M059J (cell line): ENCODE measurements at regions not wholly inside any gene's neighbourhood (a gene's known extent, or its start where the extent isn't known, plus 50 kb on each side); places are given as distances from the start of the nearest gene placed in this dataset.

Source experiments
- DNase-seq: peaks from one replicate; pipeline ENCODE4 v3.0.0-alpha.2; 2012; ENCODE audit warnings: low read depth

DNA sequence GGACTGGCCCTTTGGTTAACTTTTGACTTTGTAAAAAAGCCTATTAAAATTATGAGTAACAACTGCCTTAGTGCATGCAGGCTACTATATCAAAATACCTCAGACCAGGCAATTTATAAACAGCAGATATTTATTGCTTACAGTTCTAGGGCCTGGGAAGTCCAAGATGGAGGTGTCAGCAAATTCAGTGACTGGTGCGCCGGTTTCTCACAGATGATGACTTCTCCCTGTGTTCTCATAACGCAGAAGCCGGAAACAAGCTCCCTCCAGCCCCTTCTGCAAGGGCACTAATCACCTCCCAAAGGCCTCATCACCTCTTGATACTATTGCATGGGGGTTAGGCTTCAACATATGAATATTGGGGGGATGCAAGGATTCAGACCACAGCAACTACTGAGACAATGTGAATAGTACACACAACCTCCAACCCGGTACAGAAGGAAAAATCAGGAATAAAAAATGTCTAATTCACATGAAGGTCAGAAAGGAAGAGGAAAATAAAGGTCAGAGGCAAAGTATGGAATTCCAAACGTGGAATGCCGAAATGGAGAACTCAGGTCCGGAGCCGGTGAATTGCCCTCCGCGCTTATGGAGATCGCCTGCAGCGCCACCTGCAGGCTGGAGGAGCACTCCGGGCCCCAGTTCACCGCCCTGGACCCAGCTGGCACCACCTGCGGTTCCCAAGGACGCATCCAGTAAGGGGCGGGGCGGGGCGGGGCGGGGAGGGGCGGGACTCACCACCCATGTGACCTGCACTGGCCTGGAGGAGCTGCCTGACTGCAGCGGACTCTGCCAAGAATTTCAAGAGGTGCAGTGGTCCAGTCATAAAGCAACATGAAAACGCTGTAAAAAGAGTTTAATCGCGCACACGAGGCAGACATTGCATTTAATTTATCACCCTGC, 203.4 kb downstream of the KIF26A start:
- DNase-seq: no peak

GRCh38 chr14:104342435-104343293, 204.3 kb downstream of the KIF26A start:
- no peak for DNase-seq

DNA sequence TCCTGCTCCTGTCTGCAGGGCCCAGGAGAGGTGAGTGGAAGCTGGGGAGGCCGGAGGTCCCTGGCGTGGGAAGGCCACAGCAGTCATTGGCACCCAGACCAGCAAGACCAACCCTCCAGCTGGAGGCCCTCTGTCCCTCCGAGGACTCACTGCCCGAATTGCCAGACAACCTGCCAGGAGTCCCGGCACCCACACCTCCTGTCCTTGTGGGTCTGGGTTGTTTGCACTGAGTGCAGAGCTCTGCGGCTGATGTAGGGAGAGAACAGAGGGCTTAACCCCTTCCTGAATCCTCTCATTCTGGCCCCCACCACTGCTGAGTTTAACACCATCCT, 204.9 kb downstream of the KIF26A start:
- DNase-seq: no peak

DNA sequence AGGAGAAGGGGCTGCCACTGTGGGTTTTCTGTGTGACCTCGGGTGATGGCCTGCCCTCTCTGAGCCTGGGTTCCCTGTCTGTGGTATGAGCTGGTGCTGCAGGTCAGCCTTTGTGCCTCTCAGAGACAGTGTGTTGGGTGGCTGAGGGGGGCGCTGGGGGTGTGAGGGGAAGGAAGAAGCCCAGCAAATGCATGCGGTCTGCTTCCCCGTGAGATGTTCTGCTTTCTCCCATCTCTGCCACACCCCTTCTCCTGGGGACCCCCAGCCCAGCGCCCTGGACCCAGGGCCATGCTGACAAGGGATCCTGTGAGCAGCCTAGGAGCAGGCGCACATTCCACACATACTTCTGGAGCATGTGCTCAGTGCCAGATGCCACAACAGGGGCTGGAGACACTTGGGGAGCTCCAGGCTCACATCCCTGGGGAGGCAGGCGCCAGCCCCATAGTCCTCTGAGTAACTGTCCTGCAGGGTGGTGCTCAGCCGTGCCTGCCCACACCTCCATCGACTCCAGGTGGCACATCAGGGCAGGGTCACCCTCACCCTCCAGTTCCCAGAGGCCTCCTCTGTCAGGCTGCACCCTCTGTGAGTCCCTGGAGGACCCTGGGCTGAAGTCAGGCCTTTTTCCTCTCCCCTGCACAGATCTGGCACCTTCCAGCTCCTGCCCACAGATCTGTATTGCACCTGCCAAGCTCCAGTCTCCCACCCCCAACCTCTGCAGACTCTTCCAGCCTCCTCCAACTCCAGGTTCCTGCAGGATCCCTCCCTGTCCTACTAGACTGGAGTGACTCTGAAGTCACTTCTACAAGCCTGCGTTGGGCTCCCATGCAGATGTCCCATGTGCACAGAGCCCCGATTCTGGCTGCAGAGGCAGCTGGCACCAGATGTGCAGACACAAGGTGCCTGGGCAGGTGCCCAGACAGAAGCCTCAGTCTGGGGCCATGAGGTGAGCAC, 205.6 kb downstream of the KIF26A start:
- no peak for DNase-seq

DNA sequence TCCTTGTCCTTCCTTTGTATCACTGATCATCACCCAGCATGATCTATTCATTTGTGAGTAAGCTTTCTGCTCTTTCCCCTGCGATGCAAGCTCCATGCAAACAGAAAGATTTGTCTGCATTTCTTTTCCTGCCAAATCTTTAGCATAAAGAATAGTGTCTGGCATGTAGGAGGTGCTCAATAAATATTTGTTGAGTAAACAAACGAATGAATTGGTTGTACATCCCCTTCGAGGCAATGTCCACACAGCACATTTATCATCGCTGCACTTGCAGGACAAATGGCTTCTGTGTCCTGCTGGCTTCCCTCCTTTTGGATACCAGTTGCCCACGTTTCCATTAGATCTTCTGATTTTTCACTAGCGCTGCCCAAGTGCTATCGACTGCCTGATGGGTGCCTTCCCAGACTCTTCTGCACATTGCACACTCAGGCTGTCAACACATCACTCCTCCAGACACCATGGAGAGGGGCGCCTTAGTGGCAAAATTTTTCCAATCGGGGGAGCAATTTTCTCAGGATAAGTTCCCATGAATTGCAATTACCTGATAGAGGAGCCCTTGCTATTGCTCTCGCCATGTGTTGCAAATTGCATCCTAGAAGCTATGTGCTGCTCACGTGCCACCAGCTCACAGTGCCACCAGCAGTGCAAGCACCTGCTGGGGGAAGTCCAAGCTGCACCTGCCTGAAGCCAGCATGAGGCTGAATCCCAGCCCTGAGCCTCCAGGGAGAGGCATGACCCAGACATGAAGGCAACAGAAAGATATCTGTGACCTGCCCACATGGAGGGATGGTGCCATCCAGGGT, 206.6 kb downstream of the KIF26A start:
- no peak for DNase-seq

DNA sequence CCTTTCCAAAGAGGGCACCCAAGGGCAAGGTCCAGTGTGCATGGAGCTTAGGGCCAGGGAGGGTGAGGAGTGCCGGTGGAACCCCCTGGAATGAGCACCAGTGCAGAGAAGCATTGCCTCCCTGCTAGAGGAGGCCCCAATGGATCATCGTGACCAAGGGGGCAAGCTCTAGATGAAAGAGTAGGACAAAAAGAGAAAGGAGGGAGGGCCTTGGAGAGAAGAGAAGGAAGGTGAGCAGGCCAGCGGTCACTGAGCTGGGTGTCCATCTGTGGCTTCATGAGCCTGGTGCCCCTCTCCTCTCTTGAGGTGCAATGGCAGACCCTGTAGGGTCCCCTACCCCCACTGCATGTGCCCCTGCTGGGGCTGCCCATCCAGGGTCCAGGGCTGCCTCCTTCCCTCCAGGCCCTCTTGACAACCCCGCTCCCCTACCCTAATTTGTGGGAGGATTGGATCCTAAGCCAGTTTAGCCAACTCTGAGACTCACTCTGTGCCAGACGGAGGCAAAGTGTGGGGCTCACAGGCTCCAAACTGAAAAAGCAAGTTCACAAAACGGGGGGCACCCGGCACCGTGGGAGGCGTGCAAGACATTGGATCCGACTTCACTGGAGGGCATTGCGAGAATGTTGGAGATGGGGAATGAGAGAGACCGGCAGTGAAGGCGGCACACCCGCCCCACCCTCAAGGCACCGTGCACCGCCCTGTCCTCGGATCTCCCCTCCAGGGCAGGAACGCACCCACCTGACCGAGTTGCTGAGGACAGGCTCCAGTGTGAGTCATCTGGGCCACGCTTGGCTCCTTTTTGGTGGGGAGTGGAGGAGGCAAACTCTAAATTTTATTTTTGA, 207.5 kb downstream of the KIF26A start:
- no peak for DNase-seq

DNA sequence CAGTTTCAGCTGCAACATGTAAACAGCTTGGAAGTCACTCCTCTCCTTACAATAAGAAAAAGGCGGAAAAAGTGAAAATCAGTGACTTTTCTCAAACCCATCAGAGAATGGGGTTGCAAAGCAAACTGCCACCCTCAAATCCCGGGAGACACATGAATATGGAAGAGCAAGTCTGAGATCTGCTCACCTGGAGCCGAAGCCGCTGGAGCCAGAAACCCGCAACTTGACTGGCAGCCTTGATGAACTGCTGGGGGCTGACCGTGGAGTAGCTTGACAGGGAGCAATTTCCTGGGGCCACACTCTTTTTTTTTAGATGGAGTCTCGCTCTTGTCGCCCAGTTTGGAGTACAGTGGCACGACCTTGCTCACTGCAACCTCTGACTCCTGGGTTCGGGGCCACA, 208.2 kb downstream of the KIF26A start:
- DNase-seq: no peak

- DNase-seq: no peak
These were observed 210.4 kb downstream of the KIF26A start for GRCh38 chr14:104348741-104349140.

- DNase-seq: no peak
These were observed 211.6 kb downstream of the KIF26A start for GRCh38 chr14:104349950-104350349.

- no peak for DNase-seq
These were observed 212.2 kb downstream of the KIF26A start for GRCh38 chr14:104350463-104351185.

DNA sequence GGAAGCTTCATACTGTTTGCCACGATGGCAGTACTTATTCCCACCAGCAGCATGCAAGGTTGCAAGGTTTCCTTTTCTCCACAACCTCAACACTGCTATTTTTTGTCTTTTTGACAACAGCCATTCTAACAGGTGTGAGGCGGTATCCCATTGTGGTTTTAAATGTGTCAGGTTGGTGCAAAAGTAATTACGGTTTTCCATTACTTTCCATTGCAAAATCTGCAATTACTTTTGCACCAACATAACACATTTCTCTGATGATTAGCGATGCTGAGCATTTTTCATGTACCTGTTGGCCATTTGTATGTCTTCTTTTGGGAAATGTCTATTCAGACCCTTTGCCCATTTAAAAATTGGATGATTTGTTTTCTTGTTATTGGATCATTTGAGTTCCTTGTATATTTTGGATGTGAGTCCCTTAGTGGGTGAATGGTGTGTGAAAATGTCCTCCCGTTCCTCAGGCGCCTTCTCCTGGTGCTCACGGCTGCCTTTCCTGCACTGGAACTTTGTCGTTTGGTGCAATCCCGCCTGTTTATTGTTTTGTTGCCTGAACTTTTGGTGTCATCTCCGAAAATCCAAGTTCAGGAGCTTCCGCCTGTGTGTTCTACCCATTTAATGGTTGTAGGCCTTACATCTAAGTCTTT, 213.6 kb downstream of the KIF26A start:
- DNase-seq: no peak

GRCh38 chr14:104352493-104353220, 214.3 kb downstream of the KIF26A start:
- DNase-seq: no peak

DNA sequence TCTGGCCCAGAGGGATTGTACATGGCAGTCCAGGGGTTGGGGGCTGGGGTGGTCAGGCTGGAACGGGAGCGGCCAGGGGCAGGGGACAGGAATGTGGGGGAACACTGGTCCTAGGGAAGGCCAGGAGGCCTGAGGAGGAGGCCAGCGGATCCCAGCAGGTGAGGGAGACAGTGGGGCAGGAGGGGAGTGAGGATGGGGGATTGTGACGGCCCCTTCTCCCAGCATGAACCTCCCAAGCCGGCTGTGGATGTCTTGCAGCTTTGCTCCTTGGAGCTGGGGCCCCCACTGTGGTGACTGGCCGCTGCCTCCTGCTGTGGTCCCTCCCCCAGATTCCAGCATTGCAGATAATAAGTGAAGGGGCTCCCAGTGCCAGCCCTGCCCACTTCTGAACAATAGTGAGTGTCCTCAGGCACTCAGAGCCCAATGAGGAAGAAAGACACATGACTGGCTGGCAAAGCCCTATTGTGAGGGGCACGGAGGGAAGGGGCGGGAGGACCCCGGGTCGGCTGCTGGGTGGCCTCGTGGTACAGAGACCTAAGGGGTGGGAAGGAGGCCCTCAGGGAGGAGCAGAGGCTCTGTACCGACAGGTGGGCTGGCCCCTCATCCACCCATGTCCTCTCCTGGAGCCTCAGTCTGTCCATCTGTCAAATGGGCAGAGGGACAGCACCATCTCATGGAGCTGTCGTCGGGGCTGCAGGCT, 215.0 kb downstream of the KIF26A start:
- no peak for DNase-seq

DNA sequence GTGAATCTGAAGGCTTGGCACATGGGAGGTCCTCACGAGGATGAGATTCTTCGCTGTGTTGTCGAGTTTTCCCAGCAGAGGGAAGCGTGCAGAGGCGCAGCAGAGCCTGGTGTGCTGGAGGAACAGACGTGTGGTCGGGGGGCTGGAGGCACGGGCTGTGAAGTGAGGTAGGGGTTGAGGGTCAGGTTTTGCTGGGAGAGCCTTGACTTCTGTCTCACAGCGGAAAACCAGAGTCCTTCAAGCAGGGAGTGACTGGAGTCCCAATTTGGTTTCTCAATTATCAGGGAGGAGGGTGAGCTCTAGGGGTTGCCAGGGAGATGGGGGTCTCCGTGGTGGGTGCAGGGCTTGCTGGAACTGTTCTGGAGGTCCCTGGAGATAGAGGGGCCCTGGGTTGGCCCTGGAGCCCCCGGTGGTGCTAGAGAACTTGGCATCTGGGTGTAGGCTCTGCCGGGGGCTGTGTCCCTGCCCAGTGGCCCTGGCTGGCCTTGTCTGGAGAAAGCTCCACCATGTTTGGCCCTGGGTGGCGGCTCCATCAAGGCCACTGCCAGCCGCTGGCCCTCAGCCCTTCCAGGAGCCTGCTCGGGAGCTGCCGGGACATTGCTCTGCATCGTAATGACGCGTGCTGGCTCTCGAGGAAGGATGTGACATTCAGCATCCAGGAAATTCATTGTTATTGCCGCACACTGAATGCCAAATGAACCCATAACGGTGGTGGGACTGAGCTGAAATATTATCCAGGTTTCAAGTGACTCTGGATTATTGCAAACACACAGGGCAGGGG, 215.7 kb downstream of the KIF26A start:
- DNase-seq: no peak

DNA sequence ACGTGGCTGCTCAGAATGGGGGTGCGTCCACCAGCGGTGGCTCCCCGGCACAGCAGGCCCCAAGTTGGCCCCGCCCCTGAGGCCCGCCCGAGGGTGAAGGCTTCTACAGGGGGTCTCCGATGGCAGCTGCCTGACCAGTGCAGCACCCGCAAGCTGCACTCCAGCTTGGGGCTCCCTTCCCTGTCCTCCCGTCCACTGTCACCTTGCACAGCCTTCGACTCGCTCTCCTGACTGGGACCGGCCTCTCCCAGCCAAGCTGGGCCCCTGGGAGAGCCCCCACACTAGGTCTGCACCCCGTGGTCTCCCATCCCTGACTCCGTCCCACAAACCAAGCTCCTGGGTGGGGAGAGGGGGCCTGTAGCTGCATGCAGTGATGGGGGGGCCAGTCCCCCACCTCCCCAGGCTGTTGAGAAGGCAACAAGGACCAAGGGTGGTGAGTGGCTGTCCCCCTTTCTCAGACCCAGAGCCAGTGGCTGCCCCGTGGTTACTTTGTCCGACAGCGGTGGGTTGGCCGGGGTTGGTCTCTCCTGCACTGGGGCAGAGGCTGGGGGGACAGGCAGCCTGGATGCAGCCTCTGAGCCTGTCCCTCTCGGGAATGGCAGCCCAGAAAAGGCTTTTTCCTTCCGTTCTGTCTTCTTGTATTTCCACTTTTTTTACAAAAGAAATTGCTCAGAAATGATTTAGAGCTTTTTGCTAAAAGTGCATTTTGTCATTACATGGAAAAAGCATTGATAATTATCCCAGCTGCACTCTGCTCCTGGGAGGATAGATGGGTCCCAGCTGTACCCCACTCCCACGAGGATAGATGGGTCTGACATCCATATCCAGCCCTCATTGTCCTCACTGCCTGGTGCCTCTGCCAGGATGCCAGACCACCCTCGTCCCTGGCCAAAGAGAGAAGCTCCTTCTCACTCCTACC, 217.0 kb downstream of the KIF26A start:
- DNase-seq: no peak
